CD14-positive monocyte (primary cell): ENCODE measurements at regions not wholly inside any gene's neighbourhood (a gene's known extent, or its start where the extent isn't known, plus 50 kb on each side); places are given as distances from the start of the nearest gene placed in this dataset.
"Not testable (repeated sequence)": the region's sequence is repeated elsewhere in the genome, so short reads cannot be mapped to it uniquely, and the experiment has no call there.

Experiments used
- DNase-seq, 3 donors: peaks; one replicate each; pipeline ENCODE4 v3.0.0-alpha.2; 2011 to 2022
- H2AFZ ChIP-seq: 2 replicates; pipeline ENCODE4 v1.6.0; 2012; ENCODE audit warnings: mild to moderate bottlenecking, low read depth, low read length, inconsistent platforms; ENCODE audit not compliant: insufficient read depth, poor library complexity, severe bottlenecking
- H3K27ac ChIP-seq, 2 donors: 1 replicate in 1 of 2; 2 replicates in 1 of 2; pipeline ENCODE4 v1.5.1; 2012 to 2013; ENCODE audit warnings: low read length in 2 of 2, control low read depth in 1 of 2, inconsistent platforms in 1 of 2, low read depth in 1 of 2, mild to moderate bottlenecking in 1 of 2
- H3K27me3 ChIP-seq, 2 donors: one replicate each; pipeline versions ENCODE4 v1.6.0 to v1.6.1; 2011 to 2013; ENCODE audit warnings: low read length in 2 of 2; ENCODE audit not compliant: control insufficient read depth in 2 of 2, insufficient read depth in 2 of 2
- H3K36me3 ChIP-seq, 2 donors: replicated peaks in 1 of 2; 1 replicate in 1 of 2; 2 replicates in 1 of 2; pipeline versions ENCODE4 v1.5.1 to v1.6.1; 2012 to 2013; ENCODE audit warnings: low read length in 2 of 2, control low read depth in 1 of 2, inconsistent platforms in 1 of 2, mild to moderate bottlenecking in 1 of 2; ENCODE audit not compliant: insufficient read depth in 2 of 2, control insufficient read depth in 1 of 2
- H3K4me1 ChIP-seq, 2 donors: 1 replicate in 1 of 2; 2 replicates in 1 of 2; pipeline versions ENCODE4 v1.5.1 to v1.6.1; 2012 to 2013; ENCODE audit warnings: low read length in 2 of 2, control low read depth in 1 of 2, inconsistent platforms in 1 of 2, mild to moderate bottlenecking in 1 of 2, moderate library complexity in 1 of 2; ENCODE audit not compliant: insufficient read depth in 2 of 2, control insufficient read depth in 1 of 2
- H3K4me2 ChIP-seq: replicated peaks from 2 replicates; pipeline ENCODE3; 2012; ENCODE audit warnings: low read length, moderate library complexity, mild to moderate bottlenecking; ENCODE audit not compliant: poor library complexity, severe bottlenecking; ENCODE audit errors: extremely low read depth
- H3K4me3 ChIP-seq, 3 experiments: fragments of 200-600 bp in 1 of 3; sonication (generic) in 1 of 3; replicated peaks in 1 of 3; 1 replicate in 2 of 3; 2 replicates in 1 of 3; pipeline ENCODE4 v1.5.1; 2011 to 2013; ENCODE audit warnings: low read length in 3 of 3, mild to moderate bottlenecking in 3 of 3, control low read depth in 2 of 3, low read depth in 2 of 3, inconsistent platforms in 1 of 3, moderate library complexity in 1 of 3
- H3K79me2 ChIP-seq: 2 replicates; pipeline ENCODE4 v1.6.0; 2012; ENCODE audit warnings: mild to moderate bottlenecking, control low read depth, inconsistent platforms, low read length, moderate library complexity; ENCODE audit not compliant: insufficient read depth
- H3K9ac ChIP-seq: 2 replicates; pipeline ENCODE4 v1.6.0; 2017; ENCODE audit warnings: low read length, mild to moderate bottlenecking; ENCODE audit not compliant: insufficient read depth, poor library complexity, severe bottlenecking
- H3K9me3 ChIP-seq, 2 donors: replicated peaks in 1 of 2; 1 replicate in 1 of 2; 2 replicates in 1 of 2; pipeline versions ENCODE4 v1.5.1 to v1.6.1; 2012 to 2013; ENCODE audit warnings: low read length in 2 of 2, control low read depth in 1 of 2; ENCODE audit not compliant: control insufficient read depth in 1 of 2, insufficient read depth in 1 of 2
- H4K20me1 ChIP-seq: 2 replicates; pipeline ENCODE4 v1.6.0; 2012; ENCODE audit warnings: mild to moderate bottlenecking, low read length, control low read depth, moderate library complexity; ENCODE audit not compliant: insufficient read depth
- H3K27ac Mint-ChIP-seq, 7 donors: one replicate each; pipeline ENCODE4 v1.8.0; 2020; ENCODE audit warnings: mild to moderate bottlenecking in 7 of 7, mixed read lengths in 7 of 7, moderate library complexity in 6 of 7, inconsistent platforms in 2 of 7
- H3K27me3 Mint-ChIP-seq, 3 donors: one replicate each; pipeline ENCODE4 v1.8.0; 2021 to 2022; ENCODE audit warnings: low read depth in 3 of 3, mild to moderate bottlenecking in 3 of 3, mixed read lengths in 3 of 3, moderate library complexity in 3 of 3, inconsistent platforms in 1 of 3
- H3K36me3 Mint-ChIP-seq, 2 donors: one replicate each; pipeline ENCODE4 v1.8.0; 2020; ENCODE audit warnings: mixed read lengths in 2 of 2, inconsistent platforms in 1 of 2, mild to moderate bottlenecking in 1 of 2
- H3K4me1 Mint-ChIP-seq: one replicate; pipeline ENCODE4 v1.8.0; 2020; ENCODE audit warnings: mild to moderate bottlenecking, mixed read lengths
- H3K4me3 Mint-ChIP-seq, 2 donors: one replicate each; pipeline ENCODE4 v1.8.0; 2020; ENCODE audit warnings: mild to moderate bottlenecking in 2 of 2, mixed read lengths in 2 of 2, moderate library complexity in 1 of 2
- H3K9me3 Mint-ChIP-seq, 7 donors: one replicate each; pipeline ENCODE4 v1.8.0; 2020 to 2022; ENCODE audit warnings: mixed read lengths in 7 of 7, mild to moderate bottlenecking in 6 of 7, moderate library complexity in 6 of 7, inconsistent platforms in 2 of 7
- WGBS: methylation state at CpG from one replicate; pipeline ENCODE4 v1.1.5; 2013; ENCODE audit warnings: missing lambda C conversion rate; ENCODE audit not compliant: insufficient coverage; 5-methylcytosine and 5-hydroxymethylcytosine counted together
- intact Hi-C, 2 donors: fragments of 100-400 bp; cut with micrococcal nuclease; formaldehyde crosslinking; loops; one replicate each; pipeline versions ENCODE4 v1.15.0 to v1.15.1; 2023
- TF ChIP-seq, protein P1 (sequence below): fragments of 200-600 bp; IDR thresholded peaks from one replicate; pipeline ENCODE4 v1.8.0; 2022; ENCODE audit warnings: antibody characterized with exemption, mild to moderate bottlenecking

DNA sequence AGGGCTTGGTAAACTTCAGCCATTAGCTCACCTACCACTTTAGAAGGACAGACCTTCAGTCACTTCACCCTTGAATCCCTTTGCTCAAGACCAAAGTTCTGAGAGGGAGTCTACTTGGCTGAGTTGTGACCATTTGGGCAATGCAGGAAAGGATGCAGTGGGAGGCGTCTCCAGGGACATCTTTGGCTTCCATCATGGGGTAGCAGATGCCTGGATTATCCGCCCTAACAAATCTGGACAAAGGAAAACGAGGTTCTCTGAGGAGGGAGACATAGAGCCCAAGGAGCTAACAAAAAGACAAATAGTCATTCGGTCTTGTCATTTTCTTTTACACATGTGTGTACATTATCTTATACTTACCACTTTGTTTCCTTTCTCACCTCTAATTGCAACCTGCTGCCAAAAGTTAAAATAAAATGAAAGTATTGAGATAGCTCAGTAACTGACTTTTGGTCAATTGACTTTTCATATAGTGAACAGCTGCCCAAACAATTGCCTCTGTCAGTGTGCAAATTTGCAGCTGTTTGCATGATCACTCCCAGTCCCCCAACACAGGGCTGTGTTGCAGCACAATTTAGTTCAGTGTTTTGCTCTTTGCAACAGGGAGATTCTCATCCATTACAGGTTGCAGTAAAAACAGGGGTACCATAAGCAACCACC lies 108.9 kb upstream of the EEF2KMT start:
- H3K27me3 Mint-ChIP-seq: peaks cover 2 to 8% (median 4%) of the 10 kb centered on the region in 3 donors
- intact Hi-C loops: no loop called here
- H3K36me3 Mint-ChIP-seq: no peaks in the 10 kb centered on the region

DNA sequence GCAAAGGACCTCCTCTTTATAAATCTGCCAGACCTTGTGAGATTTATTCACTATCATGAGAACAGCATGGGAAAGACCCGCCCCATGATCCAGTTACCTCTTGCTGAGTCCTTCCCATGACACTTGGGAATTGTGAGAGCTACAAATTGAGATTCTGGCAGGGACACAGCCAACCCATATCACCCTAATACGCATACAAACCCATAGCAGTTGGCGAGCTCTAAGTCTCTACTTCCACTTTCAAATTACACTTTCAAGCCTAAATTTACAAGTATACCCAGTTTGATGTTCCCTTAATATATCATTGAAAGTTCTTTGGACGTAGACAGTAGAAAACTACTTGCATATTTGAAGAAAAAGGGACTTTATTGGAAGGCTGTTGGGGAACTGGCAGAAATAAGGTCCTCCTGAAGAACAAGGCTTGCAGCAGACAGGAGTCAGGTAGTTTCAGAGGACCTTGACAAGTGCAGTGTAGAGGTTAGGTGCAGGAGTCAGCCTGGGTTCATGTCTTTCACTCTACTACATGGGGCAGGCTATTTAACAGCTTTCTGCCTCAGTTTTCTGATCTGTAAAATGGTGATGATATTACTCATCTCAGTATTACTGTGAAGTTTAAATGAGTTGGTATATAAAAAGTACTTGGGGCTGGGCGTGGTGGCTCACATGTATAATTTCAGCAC lies 107.9 kb upstream of the EEF2KMT start:
- WGBS: 92% methylated on average over 2 of the region's 5 CpGs
- DNase-seq: no peak

More for the DNA sequence above, 108.9 kb upstream of the EEF2KMT start:
- no peak overlapping the region for H3K4me2 ChIP-seq
- Mint-ChIP-seq H3K4me3 (no peak overlapping the region), H3K27ac (no peak overlapping the region), H3K9me3 (peaks cover 0 to 7% (median 3%) of the 10 kb centered on the region in 7 donors), H3K4me1 (no peaks in the 10 kb centered on the region)
- no peaks in the 10 kb centered on the region for H4K20me1 ChIP-seq
- no peak overlapping the region for H3K27ac ChIP-seq
- TF ChIP-seq, protein P1, sequence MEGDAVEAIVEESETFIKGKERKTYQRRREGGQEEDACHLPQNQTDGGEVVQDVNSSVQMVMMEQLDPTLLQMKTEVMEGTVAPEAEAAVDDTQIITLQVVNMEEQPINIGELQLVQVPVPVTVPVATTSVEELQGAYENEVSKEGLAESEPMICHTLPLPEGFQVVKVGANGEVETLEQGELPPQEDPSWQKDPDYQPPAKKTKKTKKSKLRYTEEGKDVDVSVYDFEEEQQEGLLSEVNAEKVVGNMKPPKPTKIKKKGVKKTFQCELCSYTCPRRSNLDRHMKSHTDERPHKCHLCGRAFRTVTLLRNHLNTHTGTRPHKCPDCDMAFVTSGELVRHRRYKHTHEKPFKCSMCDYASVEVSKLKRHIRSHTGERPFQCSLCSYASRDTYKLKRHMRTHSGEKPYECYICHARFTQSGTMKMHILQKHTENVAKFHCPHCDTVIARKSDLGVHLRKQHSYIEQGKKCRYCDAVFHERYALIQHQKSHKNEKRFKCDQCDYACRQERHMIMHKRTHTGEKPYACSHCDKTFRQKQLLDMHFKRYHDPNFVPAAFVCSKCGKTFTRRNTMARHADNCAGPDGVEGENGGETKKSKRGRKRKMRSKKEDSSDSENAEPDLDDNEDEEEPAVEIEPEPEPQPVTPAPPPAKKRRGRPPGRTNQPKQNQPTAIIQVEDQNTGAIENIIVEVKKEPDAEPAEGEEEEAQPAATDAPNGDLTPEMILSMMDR: no peak
- no peaks in the 10 kb centered on the region for H3K9me3 ChIP-seq
- no peak overlapping the region for H3K4me3 ChIP-seq
- no peak overlapping the region for H3K9ac ChIP-seq
- H3K27me3 ChIP-seq: no peaks in the 10 kb centered on the region
- no peaks in the 10 kb centered on the region for H3K36me3 ChIP-seq
- no peak overlapping the region for H2AFZ ChIP-seq
- WGBS: no CpG with 5 or more reads among the region's 4 CpGs
- H3K4me1 ChIP-seq: no peaks in the 10 kb centered on the region
- no peaks in the 10 kb centered on the region for H3K79me2 ChIP-seq
- DNase-seq: no peak

DNA sequence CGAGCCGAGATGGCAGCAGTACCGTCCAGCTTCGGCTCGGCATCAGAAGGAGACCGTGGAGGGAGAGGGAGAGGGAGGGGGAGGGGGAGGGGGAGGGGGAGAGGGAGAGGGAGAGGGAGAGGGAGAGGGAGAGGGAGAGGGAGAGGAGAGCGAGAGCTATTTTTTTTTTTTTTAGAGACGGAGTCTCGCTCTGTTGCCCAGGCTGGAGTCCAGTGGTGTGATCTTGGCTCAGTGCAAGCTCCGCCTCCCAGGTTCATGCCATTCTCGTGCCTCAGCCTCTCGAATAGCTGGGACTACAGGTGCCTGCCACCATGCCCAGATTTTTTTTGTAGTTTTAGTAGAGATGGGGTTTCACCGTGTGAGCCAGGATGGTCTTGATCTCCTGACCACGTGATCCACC lies 106.1 kb upstream of the EEF2KMT start:
- H2AFZ ChIP-seq, intact Hi-C loops, H3K4me3 Mint-ChIP-seq, H3K4me1 Mint-ChIP-seq, H3K4me1 ChIP-seq, H3K4me3 ChIP-seq, DNase-seq, H3K27ac ChIP-seq, H3K9me3 ChIP-seq, H4K20me1 ChIP-seq, H3K27ac Mint-ChIP-seq, H3K27me3 Mint-ChIP-seq, H3K36me3 ChIP-seq, H3K4me2 ChIP-seq, H3K36me3 Mint-ChIP-seq, H3K27me3 ChIP-seq, H3K9ac ChIP-seq, H3K79me2 ChIP-seq, H3K9me3 Mint-ChIP-seq: not testable (repeated sequence)
- 85% methylated on average over 5 of the region's 14 CpGs for WGBS

More for the DNA sequence above, 107.9 kb upstream of the EEF2KMT start:
- no peak overlapping the region for H3K4me2 ChIP-seq
- no peaks in the 10 kb centered on the region for H3K4me1 ChIP-seq
- Mint-ChIP-seq H3K27me3 (peaks cover 2 to 7% (median 2%) of the 10 kb centered on the region in 3 donors), H3K36me3 (no peaks in the 10 kb centered on the region), H3K27ac (no peak overlapping the region), H3K4me1 (no peaks in the 10 kb centered on the region), H3K9me3 (peaks cover 0 to 7% (median 3%) of the 10 kb centered on the region in 7 donors), H3K4me3 (no peak overlapping the region)
- H3K9ac ChIP-seq: no peak overlapping the region
- H3K27me3 ChIP-seq: no peaks in the 10 kb centered on the region
- no peak overlapping the region for H2AFZ ChIP-seq
- H3K27ac ChIP-seq: no peak overlapping the region
- no peak overlapping the region for H3K4me3 ChIP-seq
- H4K20me1 ChIP-seq: no peaks in the 10 kb centered on the region
- H3K36me3 ChIP-seq: no peaks in the 10 kb centered on the region
- no peaks in the 10 kb centered on the region for H3K9me3 ChIP-seq
- H3K79me2 ChIP-seq: no peaks in the 10 kb centered on the region
- TF ChIP-seq, protein P1: no peak
- intact Hi-C loops: no loop called here
